HUES64 (cell line): ENCODE measurements at regions not wholly inside any gene's neighbourhood (a gene's known extent, or its start where the extent isn't known, plus 50 kb on each side); places are given as distances from the start of the nearest gene placed in this dataset.

Experiments
- H3K27ac ChIP-seq: 2 replicates; pipeline ENCODE4 v1.7.0; 2013; ENCODE audit warnings: low read depth, low read length, inconsistent platforms
- H3K27me3 ChIP-seq: 2 replicates; pipeline ENCODE4 v1.6.1; 2013; ENCODE audit warnings: mild to moderate bottlenecking, low read length; ENCODE audit not compliant: insufficient read depth
- H3K36me3 ChIP-seq: 2 replicates; pipeline ENCODE4 v1.6.1; 2013; ENCODE audit warnings: mild to moderate bottlenecking, low read length; ENCODE audit not compliant: insufficient read depth
- H3K4me1 ChIP-seq: 2 replicates; pipeline ENCODE4 v1.6.1; 2013; ENCODE audit warnings: mild to moderate bottlenecking, low read length, moderate library complexity; ENCODE audit not compliant: insufficient read depth
- H3K4me3 ChIP-seq: 2 replicates; pipeline ENCODE4 v1.5.1; 2013; ENCODE audit warnings: mild to moderate bottlenecking, low read length, moderate library complexity
- H3K9ac ChIP-seq: 2 replicates; pipeline ENCODE4 v1.6.1; 2013; ENCODE audit warnings: mild to moderate bottlenecking, low read depth, low read length
- H3K9me3 ChIP-seq: 2 replicates; pipeline ENCODE4 v1.6.1; 2013; ENCODE audit warnings: low read depth, low read length; ENCODE audit not compliant: insufficient read depth
- WGBS: fragments of 150-250, 120-280 bp; methylation state at CpG from one replicate; pipeline ENCODE4 v1.1.7; 2013; ENCODE audit warnings: missing lambda C conversion rate; 5-methylcytosine and 5-hydroxymethylcytosine counted together

DNA sequence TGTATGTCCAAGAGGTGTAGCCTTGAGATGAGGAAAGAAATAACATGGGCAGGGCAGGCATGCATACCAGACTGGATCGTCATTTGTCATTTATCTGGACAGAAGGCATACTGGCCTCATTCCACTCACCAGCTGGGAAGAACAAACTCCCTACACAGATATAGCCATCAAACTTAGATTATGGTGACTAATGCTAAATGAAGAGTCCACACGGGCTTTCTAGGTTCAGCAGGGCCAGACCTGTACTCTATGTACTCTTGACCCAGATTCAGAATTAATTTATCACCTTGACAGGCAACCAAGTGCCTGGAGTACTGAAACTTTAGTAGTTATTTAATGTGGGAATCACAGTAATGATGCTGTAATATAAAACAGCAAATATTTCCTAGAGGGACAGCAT, 164.3 kb upstream of the IL12A start:
- H3K4me3 ChIP-seq, result no peak overlapping the region
- H3K27ac ChIP-seq, result no peak overlapping the region
- H3K27me3 ChIP-seq, result no peaks in the 10 kb centered on the region
- WGBS, result 95% methylated on average over 2 of the region's 2 CpGs
- no peaks in the 10 kb centered on the region for H3K36me3 ChIP-seq
- H3K9me3 ChIP-seq, result no peaks in the 10 kb centered on the region
- no peak overlapping the region for H3K9ac ChIP-seq
- no peaks in the 10 kb centered on the region for H3K4me1 ChIP-seq

DNA sequence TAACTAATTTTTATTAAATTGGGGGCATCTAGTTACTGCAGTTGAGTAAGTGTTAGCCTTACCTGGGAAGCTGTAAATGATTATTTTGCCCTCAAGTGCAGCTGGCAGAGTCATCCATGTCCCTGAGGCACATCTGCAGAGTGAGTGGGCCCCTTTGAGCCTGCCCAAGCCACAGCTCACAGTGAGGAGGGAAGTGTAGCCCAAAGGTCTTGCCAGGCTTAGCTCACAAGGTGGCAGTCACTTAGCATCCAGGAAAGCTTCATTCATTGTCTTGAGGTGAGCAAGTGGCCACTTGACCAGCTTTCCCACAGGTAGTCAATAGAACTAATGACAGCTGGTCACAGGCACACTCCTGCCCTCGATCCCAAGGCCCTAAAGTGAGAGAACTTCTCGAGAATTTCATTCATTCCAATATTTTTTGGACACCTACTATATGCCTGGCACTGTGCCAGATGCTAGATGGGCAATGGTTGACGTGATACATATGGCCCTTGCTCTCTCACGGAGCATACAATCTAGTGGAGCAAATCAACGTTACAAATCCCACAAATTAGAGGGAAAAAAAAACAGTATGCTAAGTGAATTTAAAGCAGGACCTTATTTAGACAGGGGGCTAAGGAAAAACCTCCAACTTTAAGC, 163.3 kb upstream of the IL12A start:
- Histone ChIP-seq H3K9me3 (no peaks in the 10 kb centered on the region), H3K36me3 (no peaks in the 10 kb centered on the region), H3K27me3 (no peaks in the 10 kb centered on the region), H3K27ac (no peak overlapping the region), H3K4me3 (no peak overlapping the region), H3K9ac (no peak overlapping the region), H3K4me1 (no peaks in the 10 kb centered on the region)
- 96% methylated on average over 5 of the region's 5 CpGs for WGBS

DNA sequence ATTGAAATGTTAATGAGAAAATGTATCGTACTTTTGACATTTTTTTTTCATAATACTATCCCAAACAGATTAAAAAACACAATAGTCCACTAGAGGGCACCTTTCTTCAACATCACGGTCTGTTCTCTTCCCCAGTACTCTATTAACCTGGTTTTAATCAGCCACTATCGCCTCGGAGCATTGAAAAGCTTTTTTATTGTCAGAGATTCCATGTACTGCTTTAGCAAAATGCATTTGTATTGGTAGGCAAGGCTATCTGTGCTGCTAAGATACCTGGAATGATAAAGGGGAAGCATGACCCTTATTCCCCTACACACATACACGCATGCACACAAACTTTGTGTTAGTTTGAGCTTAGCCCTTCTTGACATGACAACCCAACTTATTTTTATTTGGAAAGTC, 160.1 kb upstream of the IL12A start:
- 67% methylated on average over 5 of the region's 5 CpGs for WGBS
- Histone ChIP-seq H3K9me3 (no peaks in the 10 kb centered on the region), H3K4me1 (no peaks in the 10 kb centered on the region), H3K4me3 (no peak overlapping the region), H3K27ac (no peak overlapping the region), H3K27me3 (no peaks in the 10 kb centered on the region), H3K36me3 (no peaks in the 10 kb centered on the region), H3K9ac (no peak overlapping the region)

DNA sequence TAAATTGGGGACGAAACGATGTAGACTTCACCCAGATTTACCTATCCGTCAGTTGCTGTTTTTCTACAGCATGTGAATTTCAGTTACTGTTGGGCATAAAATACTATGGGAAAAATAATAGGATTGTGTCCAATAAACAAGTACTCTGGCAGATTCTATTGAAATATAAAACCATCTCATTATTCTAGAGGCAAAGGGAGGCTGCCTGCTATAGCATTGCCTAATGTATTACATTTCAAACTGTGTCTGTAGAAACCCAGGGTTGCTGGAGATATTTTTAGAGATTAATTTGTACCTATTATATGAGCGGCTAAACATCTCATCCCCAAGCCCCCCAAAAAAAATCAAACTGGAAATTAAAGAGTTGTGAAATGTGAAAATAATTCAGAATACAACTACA, 159.6 kb upstream of the IL12A start:
- H3K9me3 ChIP-seq, result no peaks in the 10 kb centered on the region
- H3K4me1 ChIP-seq, result no peaks in the 10 kb centered on the region
- WGBS, result 100% methylated on average over 3 of the region's 4 CpGs
- no peak overlapping the region for H3K27ac ChIP-seq
- H3K4me3 ChIP-seq, result no peak overlapping the region
- no peaks in the 10 kb centered on the region for H3K27me3 ChIP-seq
- no peaks in the 10 kb centered on the region for H3K36me3 ChIP-seq
- no peak overlapping the region for H3K9ac ChIP-seq

DNA sequence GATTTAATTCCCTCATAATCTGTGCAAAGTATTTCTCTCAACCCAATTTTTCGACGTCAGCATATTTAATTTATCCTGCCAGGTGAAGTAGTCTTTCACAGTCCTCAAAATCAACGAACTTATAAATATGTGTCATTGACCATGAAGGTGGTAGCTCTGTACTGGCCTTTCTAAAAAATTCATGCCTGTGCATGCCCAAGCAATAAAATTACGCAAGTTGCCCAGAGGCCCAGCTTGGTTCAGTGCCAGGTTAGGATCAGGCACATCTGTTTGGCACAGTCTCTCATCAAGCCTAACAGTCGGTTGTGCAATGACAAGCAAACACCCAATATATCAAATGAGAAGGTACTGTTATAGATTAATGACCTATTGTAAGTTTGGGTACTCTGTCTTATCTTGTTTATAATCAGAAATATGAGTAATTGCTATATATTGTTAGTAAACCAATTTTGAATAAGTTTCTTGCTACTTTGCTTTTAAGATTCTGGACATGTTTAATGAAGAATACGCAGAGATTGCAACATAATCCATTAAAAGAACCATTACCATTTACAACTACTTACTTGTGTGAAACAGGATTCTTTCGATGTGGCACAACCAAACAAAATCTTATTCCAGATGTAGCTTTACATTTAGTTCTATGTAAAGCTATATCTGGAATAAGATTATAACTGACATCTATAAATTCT, 159.0 kb upstream of the IL12A start:
- Histone ChIP-seq H3K4me3 (no peak overlapping the region), H3K27ac (no peak overlapping the region), H3K27me3 (no peaks in the 10 kb centered on the region), H3K36me3 (no peaks in the 10 kb centered on the region), H3K4me1 (no peaks in the 10 kb centered on the region), H3K9ac (no peak overlapping the region), H3K9me3 (no peaks in the 10 kb centered on the region)
- WGBS, result 95% methylated on average over 6 of the region's 7 CpGs

DNA sequence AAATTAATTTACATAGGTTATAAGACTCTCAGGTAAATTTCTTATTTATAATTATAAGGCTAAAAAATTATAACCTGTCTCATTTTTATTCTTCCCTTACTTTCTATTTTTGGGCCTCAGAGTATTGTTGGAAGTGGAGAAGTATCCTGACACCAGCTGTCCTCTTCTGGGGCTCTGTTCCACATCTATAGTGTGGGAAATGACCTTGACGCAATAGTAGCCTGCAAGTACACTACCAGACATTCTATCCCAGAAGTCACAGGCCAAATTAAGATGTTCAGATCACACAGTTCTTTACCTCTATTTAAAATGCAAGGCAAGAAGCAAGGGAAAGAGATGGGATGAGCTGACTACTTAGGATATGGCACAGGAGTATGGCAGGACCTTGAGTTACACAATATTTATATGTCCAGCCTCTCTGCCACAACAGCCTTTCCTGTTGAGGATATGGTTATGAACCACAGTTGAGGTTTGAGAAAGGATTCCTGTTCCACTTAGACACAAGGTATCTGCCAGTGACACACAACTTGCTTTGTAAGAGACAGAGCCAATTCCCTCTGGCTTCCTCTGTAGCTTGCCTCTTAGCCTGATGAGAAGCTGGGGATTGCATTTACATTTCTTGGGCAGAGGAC, 158.0 kb upstream of the IL12A start:
- 100% methylated on average over 1 of the region's 1 CpG for WGBS
- no peaks in the 10 kb centered on the region for H3K36me3 ChIP-seq
- H3K4me1 ChIP-seq, result no peaks in the 10 kb centered on the region
- no peaks in the 10 kb centered on the region for H3K27me3 ChIP-seq
- H3K4me3 ChIP-seq, result no peak overlapping the region
- H3K27ac ChIP-seq, result no peak overlapping the region
- H3K9ac ChIP-seq, result no peak overlapping the region
- H3K9me3 ChIP-seq, result no peaks in the 10 kb centered on the region

DNA sequence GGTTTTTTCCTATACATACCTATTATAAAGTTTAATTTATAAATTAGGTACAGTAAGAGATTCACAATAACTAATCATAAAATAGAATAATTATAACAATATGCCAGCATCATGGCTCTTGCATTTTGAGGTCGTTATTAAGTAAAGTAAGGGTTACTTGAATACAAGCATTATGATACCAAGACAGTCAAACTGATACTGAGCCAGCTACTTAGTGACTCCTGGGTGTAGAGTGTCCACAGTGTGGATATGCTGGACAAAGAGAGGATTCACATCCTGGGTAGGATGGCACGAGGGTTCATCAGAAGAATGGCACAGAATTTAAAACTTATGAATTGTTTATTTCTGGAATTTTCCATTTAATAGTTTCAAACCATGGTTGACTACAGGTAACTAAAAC, 157.2 kb upstream of the IL12A start:
- Histone ChIP-seq H3K36me3 (no peaks in the 10 kb centered on the region), H3K27ac (no peak overlapping the region), H3K4me3 (no peak overlapping the region), H3K9me3 (no peaks in the 10 kb centered on the region), H3K27me3 (no peaks in the 10 kb centered on the region), H3K4me1 (no peaks in the 10 kb centered on the region), H3K9ac (no peak overlapping the region)
- WGBS, result 94% methylated on average over 2 of the region's 2 CpGs

DNA sequence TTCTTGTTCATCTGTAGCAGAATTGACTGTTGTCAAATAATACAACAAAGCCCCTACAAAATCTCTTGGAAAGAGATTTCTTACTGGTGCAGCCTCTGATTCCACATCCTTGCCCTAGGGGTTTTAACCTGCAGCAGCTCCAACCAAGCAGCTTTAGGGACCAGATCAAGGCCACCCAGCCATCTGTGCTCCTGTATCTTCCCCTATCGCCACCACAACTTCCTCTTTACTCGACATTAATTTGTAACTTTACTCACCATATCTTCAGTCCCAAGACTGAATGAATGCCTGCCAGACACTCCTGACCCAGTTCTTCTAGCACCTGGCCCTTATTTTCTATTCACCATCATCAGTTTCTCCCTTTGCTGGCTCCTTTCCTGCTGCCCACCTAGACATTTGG, 156.6 kb upstream of the IL12A start:
- Histone ChIP-seq H3K36me3 (no peaks in the 10 kb centered on the region), H3K27me3 (no peaks in the 10 kb centered on the region), H3K27ac (no peak overlapping the region), H3K9ac (no peak overlapping the region), H3K4me3 (no peak overlapping the region), H3K9me3 (no peaks in the 10 kb centered on the region), H3K4me1 (no peaks in the 10 kb centered on the region)
- WGBS, result 93% methylated on average over 2 of the region's 2 CpGs

DNA sequence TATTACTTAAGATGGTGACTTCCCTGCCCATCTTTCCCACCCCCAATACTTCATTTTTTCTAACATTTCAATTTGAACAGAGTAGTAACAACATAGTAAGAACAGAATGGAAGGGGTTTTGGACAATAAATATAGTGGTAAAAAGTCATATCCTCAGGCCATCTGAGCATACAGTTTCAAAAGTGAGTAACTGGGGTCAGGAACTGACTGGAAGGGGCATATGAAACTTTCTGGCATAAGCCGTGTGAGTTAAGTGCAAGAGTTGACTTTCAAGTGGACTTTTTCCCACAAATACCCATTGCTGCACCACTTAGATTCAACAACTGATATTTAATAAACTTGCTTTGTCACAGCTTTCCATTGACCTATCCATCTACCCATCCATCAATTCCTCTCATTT, 153.5 kb upstream of the IL12A start:
- no peaks in the 10 kb centered on the region for H3K36me3 ChIP-seq
- 100% methylated on average over 1 of the region's 1 CpG for WGBS

DNA sequence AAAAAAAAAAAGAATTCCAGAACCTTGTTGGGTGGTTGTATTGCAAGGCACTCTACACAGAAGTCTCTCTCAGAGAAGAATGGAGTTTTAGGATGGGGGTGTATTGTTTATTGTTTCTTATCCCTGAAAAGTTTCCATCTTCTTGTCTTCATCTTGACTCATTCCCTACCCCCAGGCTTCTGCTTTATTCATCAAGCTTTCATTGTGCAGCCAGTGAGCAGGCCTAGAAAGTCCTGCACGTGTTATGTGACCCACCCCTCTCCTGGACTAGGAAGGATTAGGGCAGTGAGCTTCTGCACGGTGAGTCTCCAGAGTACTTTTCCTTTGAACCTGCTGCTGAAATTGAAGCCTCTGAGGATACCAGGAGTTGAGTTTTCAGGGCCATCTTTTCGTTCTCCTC, 150.9 kb upstream of the IL12A start:
- H3K27ac ChIP-seq, result no peak overlapping the region

More for the DNA sequence above, 153.5 kb upstream of the IL12A start:
- peaks cover 10% of the 10 kb centered on the region; the same call in 1 of the 2 replicates for H3K4me1 ChIP-seq
- H3K9me3 ChIP-seq, result no peaks in the 10 kb centered on the region
- H3K4me3 ChIP-seq, result no peak overlapping the region
- H3K27ac ChIP-seq, result no peak overlapping the region
- no peak overlapping the region for H3K9ac ChIP-seq
- no peaks in the 10 kb centered on the region for H3K27me3 ChIP-seq

DNA sequence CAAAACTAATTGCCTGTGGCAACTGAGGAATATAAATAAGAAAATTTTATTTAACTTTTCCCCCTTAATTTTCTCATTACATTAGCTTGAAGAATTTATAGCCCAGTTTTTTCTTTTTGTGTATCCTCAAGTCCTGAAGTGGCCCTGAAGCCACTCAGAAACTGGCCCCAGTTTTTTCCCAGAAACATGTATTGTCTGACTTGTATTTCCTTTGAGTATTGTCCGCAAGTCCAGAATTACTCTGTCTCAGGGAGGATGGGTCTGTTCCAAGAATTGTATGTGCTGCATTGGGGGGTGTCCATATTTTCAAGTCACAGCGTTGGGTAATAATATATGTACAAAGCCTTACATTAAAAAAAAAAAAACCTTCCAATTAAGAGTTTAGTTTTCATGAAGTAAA, 149.7 kb upstream of the IL12A start:
- WGBS, result 91% methylated on average over 1 of the region's 2 CpGs
- Histone ChIP-seq H3K27ac (no peak overlapping the region), H3K4me3 (no peak overlapping the region), H3K9ac (no peak overlapping the region), H3K27me3 (no peaks in the 10 kb centered on the region), H3K4me1 (peaks cover 24% of the 10 kb centered on the region), H3K36me3 (no peaks in the 10 kb centered on the region), H3K9me3 (no peaks in the 10 kb centered on the region)

More for the DNA sequence above, 150.9 kb upstream of the IL12A start:
- Histone ChIP-seq H3K36me3 (no peaks in the 10 kb centered on the region), H3K9ac (no peak overlapping the region), H3K9me3 (no peaks in the 10 kb centered on the region), H3K4me3 (no peak overlapping the region), H3K27me3 (no peaks in the 10 kb centered on the region), H3K4me1 (peaks cover 23% of the 10 kb centered on the region)
- 81% methylated on average over 3 of the region's 3 CpGs for WGBS
